KMS-11 (cell line): ENCODE measurements at regions not wholly inside any gene's neighbourhood (a gene's known extent, or its start where the extent isn't known, plus 50 kb on each side); places are given as distances from the start of the nearest gene placed in this dataset.

Experiments used
- H2AFZ ChIP-seq: fragments of 200-600 bp; sonication (generic); 2 replicates; pipeline ENCODE4 v1.6.1; 2016; ENCODE audit warnings: antibody characterized with exemption, mixed run types, low read depth
- H3K27ac ChIP-seq: fragments of 200-600 bp; sonication (generic); 2 replicates; pipeline ENCODE4 v1.6.1; 2016; ENCODE audit warnings: mild to moderate bottlenecking, mixed run types
- H3K27me3 ChIP-seq: fragments of 200-600 bp; sonication (generic); 2 replicates; pipeline ENCODE4 v1.6.1; 2017; ENCODE audit warnings: mild to moderate bottlenecking, low read depth, mixed run types, moderate library complexity; ENCODE audit not compliant: insufficient read depth
- H3K36me3 ChIP-seq: fragments of 200-600 bp; sonication (generic); 2 replicates; pipeline ENCODE4 v1.6.1; 2017; ENCODE audit warnings: mild to moderate bottlenecking, mixed run types; ENCODE audit not compliant: insufficient read depth
- H3K4me1 ChIP-seq: fragments of 200-600 bp; sonication (generic); 2 replicates; pipeline ENCODE4 v1.6.1; 2016; ENCODE audit warnings: mild to moderate bottlenecking, low read depth, mixed run types; ENCODE audit not compliant: poor library complexity, severe bottlenecking
- H3K4me2 ChIP-seq: fragments of 200-600 bp; sonication (generic); 2 replicates; pipeline ENCODE4 v1.7.0; 2016; ENCODE audit warnings: mild to moderate bottlenecking, mixed run types
- H3K4me3 ChIP-seq: fragments of 200-600 bp; sonication (generic); IDR thresholded peaks from 2 replicates; pipeline ENCODE4 v1.6.1; 2017; ENCODE audit warnings: low read depth, low read length, mixed read lengths; ENCODE audit not compliant: insufficient read depth
- H3K79me2 ChIP-seq: fragments of 200-600 bp; sonication (generic); 2 replicates; pipeline ENCODE4 v1.6.1; 2016; ENCODE audit warnings: low read depth, mixed run types; ENCODE audit not compliant: insufficient read depth
- H3K9ac ChIP-seq: fragments of 200-600 bp; sonication (generic); 2 replicates; pipeline ENCODE4 v1.6.1; 2016; ENCODE audit warnings: mild to moderate bottlenecking, mixed run types
- H4K20me1 ChIP-seq: fragments of 200-600 bp; sonication (generic); 2 replicates; pipeline ENCODE4 v1.6.1; 2016; ENCODE audit warnings: mild to moderate bottlenecking, mixed run types; ENCODE audit not compliant: insufficient read depth
- CTCF ChIP-seq: fragments of 200-600 bp; sonication (generic); conservative IDR thresholded peaks from 2 replicates; pipeline ENCODE4 v1.6.1; 2017; ENCODE audit warnings: low read depth, mild to moderate bottlenecking, antibody characterized with exemption, low read length, moderate library complexity, mixed read lengths

- no peaks in the 10 kb centered on the region for H4K20me1 ChIP-seq
- no peaks in the 10 kb centered on the region for H3K36me3 ChIP-seq
- no peak for TF ChIP-seq CTCF
- H3K27me3 ChIP-seq = no peaks in the 10 kb centered on the region
- H3K79me2 ChIP-seq = no peaks in the 10 kb centered on the region
- H3K4me2 ChIP-seq = no peak overlapping the region
- H3K4me1 ChIP-seq = no peaks in the 10 kb centered on the region
- H3K4me3 ChIP-seq = no peak overlapping the region
- no peak overlapping the region for H2AFZ ChIP-seq
- H3K27ac ChIP-seq = no peak overlapping the region
- no peak overlapping the region for H3K9ac ChIP-seq
These were observed 623.1 kb downstream of the CCDC85A start for GRCh38 chr2:56806924-56807323.

- Histone ChIP-seq H3K36me3 (no peaks in the 10 kb centered on the region), H3K79me2 (no peaks in the 10 kb centered on the region), H3K9ac (no peak overlapping the region), H3K27me3 (no peaks in the 10 kb centered on the region), H2AFZ (no peak overlapping the region), H3K4me1 (no peaks in the 10 kb centered on the region), H4K20me1 (no peaks in the 10 kb centered on the region), H3K4me3 (no peak overlapping the region), H3K27ac (no peak overlapping the region), H3K4me2 (no peak overlapping the region)
- TF ChIP-seq CTCF = no peak
These were observed 624.1 kb downstream of the CCDC85A start for GRCh38 chr2:56807861-56808260.

GRCh38 chr2:56811401-56811800, 627.6 kb downstream of the CCDC85A start:
- H3K27ac ChIP-seq = no peak overlapping the region
- no peaks in the 10 kb centered on the region for H3K36me3 ChIP-seq
- H3K4me2 ChIP-seq = no peak overlapping the region
- no peaks in the 10 kb centered on the region for H3K79me2 ChIP-seq
- no peaks in the 10 kb centered on the region for H3K4me1 ChIP-seq
- no peak overlapping the region for H3K4me3 ChIP-seq
- TF ChIP-seq CTCF = no peak
- no peak overlapping the region for H3K9ac ChIP-seq
- no peak overlapping the region for H2AFZ ChIP-seq
- no peaks in the 10 kb centered on the region for H4K20me1 ChIP-seq
- no peaks in the 10 kb centered on the region for H3K27me3 ChIP-seq

- H3K79me2 ChIP-seq = no peaks in the 10 kb centered on the region
- no peak for TF ChIP-seq CTCF
These were observed 628.6 kb downstream of the CCDC85A start for GRCh38 chr2:56812432-56812831.

More at GRCh38 chr2:56812432-56812831, 628.6 kb downstream of the CCDC85A start:
- H3K27me3 ChIP-seq = no peaks in the 10 kb centered on the region
- no peak overlapping the region for H3K4me2 ChIP-seq
- no peaks in the 10 kb centered on the region for H3K4me1 ChIP-seq
- no peak overlapping the region for H3K27ac ChIP-seq
- no peak overlapping the region for H3K9ac ChIP-seq
- no peak overlapping the region for H3K4me3 ChIP-seq
- no peaks in the 10 kb centered on the region for H4K20me1 ChIP-seq
- no peaks in the 10 kb centered on the region for H3K36me3 ChIP-seq
- no peak overlapping the region for H2AFZ ChIP-seq
